ENCODE measurements at regions not wholly inside any gene's neighbourhood (a gene's known extent, or its start where the extent isn't known, plus 50 kb on each side); places are given as distances from the start of the nearest gene placed in this dataset.

GRCh38 chr20:50244352-50245149, 53.9 kb downstream of the CEBPB start:
- H3K9ac ChIP-seq (ENCODE audit: low read length): no peak overlapping the region
- no peak overlapping the region for H3K4me2 ChIP-seq (ENCODE audit: low read depth, low read length, poor library complexity, severe bottlenecking)
- H4K20me1 ChIP-seq (ENCODE audit: low read depth, low read length): no peaks in the 10 kb centered on the region
- no peaks in the 10 kb centered on the region for H3F3A ChIP-seq (ENCODE audit: insufficient read depth)
- no peaks in the 10 kb centered on the region for H3K79me2 ChIP-seq (ENCODE audit: insufficient read depth, low read length)
- no peak overlapping the region for H3K27ac ChIP-seq (ENCODE audit: low read depth, low read length)
- H2AFZ ChIP-seq (ENCODE audit: low read depth, low read length, severe bottlenecking): no peak overlapping the region
- H3K36me3 ChIP-seq (ENCODE audit: low read length): no peaks in the 10 kb centered on the region
- H3K27me3 ChIP-seq (ENCODE audit: low read length): no peaks in the 10 kb centered on the region
- H3K9me3 ChIP-seq (ENCODE audit: insufficient read depth, low read length): no peaks in the 10 kb centered on the region
- H3K9me2 ChIP-seq (replicated peaks; ENCODE audit: insufficient read depth, low read length): no peaks in the 10 kb centered on the region
- TF ChIP-seq CTCF (IDR thresholded peaks at IDR 0.05; ENCODE audit: insufficient read depth, low read length, poor library complexity, severe bottlenecking): no peak
- TF ChIP-seq EZH2phosphoT487 (conservative IDR thresholded peaks at IDR 0.05; ENCODE audit: low read length): no peak
- H3K4me3 ChIP-seq (ENCODE audit: insufficient read depth, low read length, poor library complexity, severe bottlenecking): no peak overlapping the region

- Histone ChIP-seq H3K9ac (ENCODE audit: low read length) (no peak overlapping the region), H4K20me1 (ENCODE audit: low read depth, low read length) (no peaks in the 10 kb centered on the region), H3K27me3 (ENCODE audit: low read length) (no peaks in the 10 kb centered on the region), H3K27ac (ENCODE audit: low read depth, low read length) (no peak overlapping the region), H3K4me2 (ENCODE audit: low read depth, low read length, poor library complexity, severe bottlenecking) (no peak overlapping the region), H3K9me3 (ENCODE audit: insufficient read depth, low read length) (no peaks in the 10 kb centered on the region), H2AFZ (ENCODE audit: low read depth, low read length, severe bottlenecking) (no peak overlapping the region), H3K9me2 (replicated peaks; ENCODE audit: insufficient read depth, low read length) (no peaks in the 10 kb centered on the region), H3K79me2 (ENCODE audit: insufficient read depth, low read length) (no peaks in the 10 kb centered on the region), H3F3A (ENCODE audit: insufficient read depth) (no peaks in the 10 kb centered on the region), H3K4me3 (ENCODE audit: insufficient read depth, low read length, poor library complexity, severe bottlenecking) (no peak overlapping the region), H3K36me3 (ENCODE audit: low read length) (no peaks in the 10 kb centered on the region)
- TF ChIP-seq EZH2phosphoT487 (conservative IDR thresholded peaks at IDR 0.05; ENCODE audit: low read length) (no peak), CTCF (IDR thresholded peaks at IDR 0.05; ENCODE audit: insufficient read depth, low read length, poor library complexity, severe bottlenecking) (no peak)
Observed at GRCh38 chr20:50245498-50246366, 55.1 kb downstream of the CEBPB start.

GRCh38 chr20:50246367-50247195, 56.0 kb downstream of the CEBPB start:
- TF ChIP-seq CTCF (IDR thresholded peaks at IDR 0.05; ENCODE audit: insufficient read depth, low read length, poor library complexity, severe bottlenecking): no peak
- no peak for TF ChIP-seq EZH2phosphoT487 (conservative IDR thresholded peaks at IDR 0.05; ENCODE audit: low read length)
- Histone ChIP-seq H3K27me3 (ENCODE audit: low read length) (no peaks in the 10 kb centered on the region), H3K4me2 (ENCODE audit: low read depth, low read length, poor library complexity, severe bottlenecking) (no peak overlapping the region), H3K9ac (ENCODE audit: low read length) (no peak overlapping the region), H3K79me2 (ENCODE audit: insufficient read depth, low read length) (no peaks in the 10 kb centered on the region), H3K27ac (ENCODE audit: low read depth, low read length) (no peak overlapping the region), H3K9me2 (replicated peaks; ENCODE audit: insufficient read depth, low read length) (no peaks in the 10 kb centered on the region), H3K36me3 (ENCODE audit: low read length) (no peaks in the 10 kb centered on the region), H2AFZ (ENCODE audit: low read depth, low read length, severe bottlenecking) (no peak overlapping the region), H3F3A (ENCODE audit: insufficient read depth) (no peaks in the 10 kb centered on the region), H3K4me3 (ENCODE audit: insufficient read depth, low read length, poor library complexity, severe bottlenecking) (no peak overlapping the region), H4K20me1 (ENCODE audit: low read depth, low read length) (no peaks in the 10 kb centered on the region), H3K9me3 (ENCODE audit: insufficient read depth, low read length) (no peaks in the 10 kb centered on the region)

Measured in SU-DHL-6 (cell line).